ENCODE measurements at regions not wholly inside any gene's neighbourhood (a gene's known extent, or its start where the extent isn't known, plus 50 kb on each side); places are given as distances from the start of the nearest gene placed in this dataset.

DNA sequence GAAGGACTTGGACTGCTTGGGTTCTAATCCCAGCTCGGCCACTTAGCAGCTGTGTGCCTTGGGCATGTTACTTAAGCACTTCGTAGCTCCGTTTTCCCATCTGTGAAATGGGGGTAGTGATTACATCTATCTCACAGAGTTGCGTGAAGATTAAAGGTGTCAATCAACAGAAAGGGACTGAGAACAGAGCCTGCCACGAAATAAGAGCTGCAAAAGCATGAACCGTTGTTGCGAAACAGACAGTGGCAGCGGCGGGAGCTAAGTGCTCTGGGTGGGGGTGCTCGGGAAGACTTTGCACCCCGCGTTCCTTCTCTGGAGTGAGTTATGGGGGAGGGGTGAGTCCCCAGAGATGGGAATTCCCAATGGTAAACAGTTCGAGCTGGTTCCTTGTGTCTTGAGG, 79.6 kb upstream of the LHX1 start:
- H3K4me3 ChIP-seq (ENCODE audit: low read depth, poor library complexity, severe bottlenecking), result no peak overlapping the region
- intact Hi-C loops (cut with DNase I; ENCODE audit: low total_unique reads), result no loop called here
- WGBS, 2 donors, result 60 to 69% methylated on average over 13 of the region's 13 CpGs
- no peak for TF ChIP-seq POLR2A (IDR thresholded peaks at IDR 0.05)
- TF ChIP-seq, protein P1, sequence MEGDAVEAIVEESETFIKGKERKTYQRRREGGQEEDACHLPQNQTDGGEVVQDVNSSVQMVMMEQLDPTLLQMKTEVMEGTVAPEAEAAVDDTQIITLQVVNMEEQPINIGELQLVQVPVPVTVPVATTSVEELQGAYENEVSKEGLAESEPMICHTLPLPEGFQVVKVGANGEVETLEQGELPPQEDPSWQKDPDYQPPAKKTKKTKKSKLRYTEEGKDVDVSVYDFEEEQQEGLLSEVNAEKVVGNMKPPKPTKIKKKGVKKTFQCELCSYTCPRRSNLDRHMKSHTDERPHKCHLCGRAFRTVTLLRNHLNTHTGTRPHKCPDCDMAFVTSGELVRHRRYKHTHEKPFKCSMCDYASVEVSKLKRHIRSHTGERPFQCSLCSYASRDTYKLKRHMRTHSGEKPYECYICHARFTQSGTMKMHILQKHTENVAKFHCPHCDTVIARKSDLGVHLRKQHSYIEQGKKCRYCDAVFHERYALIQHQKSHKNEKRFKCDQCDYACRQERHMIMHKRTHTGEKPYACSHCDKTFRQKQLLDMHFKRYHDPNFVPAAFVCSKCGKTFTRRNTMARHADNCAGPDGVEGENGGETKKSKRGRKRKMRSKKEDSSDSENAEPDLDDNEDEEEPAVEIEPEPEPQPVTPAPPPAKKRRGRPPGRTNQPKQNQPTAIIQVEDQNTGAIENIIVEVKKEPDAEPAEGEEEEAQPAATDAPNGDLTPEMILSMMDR (IDR thresholded peaks at IDR 0.05), result no peak
- no peak for DNase-seq (ENCODE audit: low spot score in 2 of 2)

DNA sequence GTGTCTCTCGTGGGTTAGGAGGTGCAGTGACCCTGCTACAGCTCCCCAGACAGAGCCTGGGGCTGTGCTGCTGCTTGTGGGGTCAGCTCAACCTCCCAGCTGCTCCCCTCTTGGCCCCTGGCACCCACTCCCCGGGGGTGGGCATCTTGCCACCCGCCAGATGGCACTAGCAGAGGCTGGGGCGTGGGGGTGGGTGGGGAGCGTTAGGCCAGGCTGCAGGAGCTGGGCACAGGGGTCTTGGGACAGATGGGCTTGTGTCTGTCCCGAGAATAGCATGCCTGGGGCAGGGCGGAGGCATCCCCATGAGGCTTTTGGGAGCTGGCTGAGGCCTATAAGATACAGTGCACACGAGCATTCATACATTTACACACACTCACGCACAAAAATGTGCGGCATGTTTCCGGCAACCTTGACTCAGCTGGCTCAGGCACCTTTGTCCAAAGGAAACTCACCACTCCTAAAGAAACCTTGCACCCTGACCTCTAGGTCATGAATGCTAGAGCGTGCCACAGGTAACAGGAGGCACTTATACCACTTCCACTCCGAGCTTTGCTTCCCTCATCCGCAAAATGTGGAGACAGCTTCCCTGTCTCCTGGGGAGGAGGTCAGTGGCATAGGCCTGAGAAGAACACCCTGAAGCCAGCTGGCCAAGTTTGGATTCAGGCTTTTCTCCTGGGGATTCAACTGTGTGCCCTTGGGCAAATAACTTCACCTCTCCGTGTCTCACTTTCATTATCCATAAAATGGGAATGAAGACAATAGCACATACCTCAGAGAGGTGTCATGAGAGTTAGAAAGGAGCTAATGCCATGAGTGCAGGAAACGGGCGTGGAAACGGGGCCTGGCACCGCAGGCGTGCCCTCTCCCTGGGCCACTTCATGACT, 78.9 kb upstream of the LHX1 start:
- no peak overlapping the region for H3K4me3 ChIP-seq (ENCODE audit: low read depth, poor library complexity, severe bottlenecking)
- DNase-seq (ENCODE audit: low spot score in 2 of 2), result no peak
- TF ChIP-seq POLR2A (IDR thresholded peaks at IDR 0.05), result no peak
- TF ChIP-seq, protein P1 (IDR thresholded peaks at IDR 0.05), result no peak
- 69 to 81% methylated on average over 14 to 18 of the region's 20 CpGs for WGBS, 2 donors
- intact Hi-C loops (cut with DNase I; ENCODE audit: low total_unique reads), result no loop called here

DNA sequence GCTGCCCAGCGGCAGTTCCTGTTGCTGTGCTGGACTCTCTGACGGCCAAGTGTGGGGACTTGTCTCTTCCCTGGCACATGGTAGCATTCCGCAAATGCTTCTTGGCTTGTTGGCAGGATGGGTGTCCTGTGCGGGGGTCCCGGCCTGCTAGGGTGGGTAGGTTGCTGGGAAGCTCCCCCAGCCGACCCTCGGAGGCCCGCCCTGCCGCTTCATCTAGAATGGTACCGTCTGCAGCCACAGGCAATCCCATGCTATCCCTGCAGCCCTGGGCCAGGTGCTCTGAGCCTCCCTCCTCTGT, 78.3 kb upstream of the LHX1 start:
- TF ChIP-seq, protein P1 (IDR thresholded peaks at IDR 0.05), result no peak
- no peak for TF ChIP-seq POLR2A (IDR thresholded peaks at IDR 0.05)
- 86 to 87% methylated on average over 9 to 10 of the region's 10 CpGs for WGBS, 2 donors
- intact Hi-C loops (cut with DNase I; ENCODE audit: low total_unique reads), result no loop called here
- DNase-seq (ENCODE audit: low spot score in 2 of 2), result no peak
- no peak overlapping the region for H3K4me3 ChIP-seq (ENCODE audit: low read depth, poor library complexity, severe bottlenecking)

DNA sequence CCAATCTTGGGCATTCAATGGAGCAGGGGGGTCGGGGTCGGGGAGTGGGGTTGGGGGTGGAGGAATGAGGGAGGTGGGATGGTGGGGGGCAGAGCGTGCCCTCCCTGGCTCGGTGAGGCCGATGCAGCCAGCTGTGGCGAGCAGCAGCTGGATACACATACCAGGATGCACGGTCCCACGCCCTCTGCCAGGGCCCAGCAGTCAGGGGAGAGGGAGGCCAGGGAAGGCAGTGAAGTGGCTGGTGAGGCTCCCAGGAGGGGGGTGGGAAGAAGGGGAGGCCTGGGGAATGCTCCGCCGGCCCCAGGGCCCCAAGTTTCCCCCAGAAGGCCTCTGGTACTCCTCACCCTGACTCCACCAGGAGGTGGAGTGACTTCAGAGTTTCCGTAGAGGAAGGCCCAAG, 77.6 kb upstream of the LHX1 start:
- no peak for DNase-seq (ENCODE audit: low spot score in 2 of 2)
- WGBS, 2 donors, result 73% methylated on average over 11 of the region's 11 CpGs
- intact Hi-C loops (cut with DNase I; ENCODE audit: low total_unique reads), result no loop called here
- no peak overlapping the region for H3K4me3 ChIP-seq (ENCODE audit: low read depth, poor library complexity, severe bottlenecking)
- no peak for TF ChIP-seq POLR2A (IDR thresholded peaks at IDR 0.05)
- TF ChIP-seq, protein P1 (IDR thresholded peaks at IDR 0.05), result no peak

DNA sequence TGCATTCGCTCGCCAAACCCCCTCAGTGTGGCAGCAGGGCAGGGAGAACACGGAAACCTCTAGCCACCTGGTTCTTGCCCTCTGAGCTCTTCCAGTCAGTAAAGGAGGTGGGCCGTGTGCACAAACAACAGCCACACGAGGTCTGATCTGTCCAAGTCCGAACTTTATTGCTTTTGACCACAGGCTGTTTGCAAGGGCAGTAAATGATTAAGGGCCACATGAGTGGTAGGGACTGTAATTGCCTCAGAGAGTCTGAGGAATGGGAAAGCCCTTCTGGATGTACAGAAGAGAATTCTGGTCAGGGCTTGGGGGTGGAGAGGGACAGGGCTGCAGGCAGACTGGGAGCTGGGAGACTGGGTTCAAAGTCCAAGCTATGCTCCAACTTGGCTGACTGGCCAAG, 75.7 kb upstream of the LHX1 start:
- no peak overlapping the region for H3K4me3 ChIP-seq (ENCODE audit: low read depth, poor library complexity, severe bottlenecking)
- no peak for TF ChIP-seq POLR2A (IDR thresholded peaks at IDR 0.05)
- TF ChIP-seq, protein P1 (IDR thresholded peaks at IDR 0.05), result no peak
- no peak for DNase-seq (ENCODE audit: low spot score in 2 of 2)
- 74 to 83% methylated on average over 6 of the region's 6 CpGs for WGBS, 2 donors
- intact Hi-C loops (cut with DNase I; ENCODE audit: low total_unique reads), result no loop called here
